ENCODE measurements at regions not wholly inside any gene's neighbourhood (a gene's known extent, or its start where the extent isn't known, plus 50 kb on each side); places are given as distances from the start of the nearest gene placed in this dataset.

- H3K4me3 ChIP-seq, result no peak overlapping the region
- no peak overlapping the region for H3K27ac ChIP-seq (ENCODE audit: low read depth)
Observed at GRCh38 chr3:34207002-34207401, 408.6 kb downstream of the PDCD6IP start.

More at GRCh38 chr3:34207002-34207401, 408.6 kb downstream of the PDCD6IP start:
- H3K4me1 Mint-ChIP-seq, result no peaks in the 10 kb centered on the region
- no peaks in the 10 kb centered on the region for H3K79me2 ChIP-seq (replicated peaks; ENCODE audit: insufficient read depth)
- no peaks in the 10 kb centered on the region for H3K9me2 ChIP-seq (ENCODE audit: insufficient read depth)
- no peaks in the 10 kb centered on the region for H3K4me1 ChIP-seq (ENCODE audit: insufficient read depth)
- no peak overlapping the region for H3K4me2 ChIP-seq
- DNase-seq (ENCODE audit: low spot score) (no peak), ATAC-seq (no peak)
- H3K27me3 ChIP-seq (ENCODE audit: insufficient read depth), result no peaks in the 10 kb centered on the region
- TF ChIP-seq, protein P1, sequence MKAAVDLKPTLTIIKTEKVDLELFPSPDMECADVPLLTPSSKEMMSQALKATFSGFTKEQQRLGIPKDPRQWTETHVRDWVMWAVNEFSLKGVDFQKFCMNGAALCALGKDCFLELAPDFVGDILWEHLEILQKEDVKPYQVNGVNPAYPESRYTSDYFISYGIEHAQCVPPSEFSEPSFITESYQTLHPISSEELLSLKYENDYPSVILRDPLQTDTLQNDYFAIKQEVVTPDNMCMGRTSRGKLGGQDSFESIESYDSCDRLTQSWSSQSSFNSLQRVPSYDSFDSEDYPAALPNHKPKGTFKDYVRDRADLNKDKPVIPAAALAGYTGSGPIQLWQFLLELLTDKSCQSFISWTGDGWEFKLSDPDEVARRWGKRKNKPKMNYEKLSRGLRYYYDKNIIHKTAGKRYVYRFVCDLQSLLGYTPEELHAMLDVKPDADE (IDR thresholded peaks at IDR 0.05), result no peak
- TF ChIP-seq ZNF331 (CRISPR knock-in tag; IDR thresholded peaks at IDR 0.05; ENCODE audit: low read depth), result no peak
- TF ChIP-seq, protein P2, sequence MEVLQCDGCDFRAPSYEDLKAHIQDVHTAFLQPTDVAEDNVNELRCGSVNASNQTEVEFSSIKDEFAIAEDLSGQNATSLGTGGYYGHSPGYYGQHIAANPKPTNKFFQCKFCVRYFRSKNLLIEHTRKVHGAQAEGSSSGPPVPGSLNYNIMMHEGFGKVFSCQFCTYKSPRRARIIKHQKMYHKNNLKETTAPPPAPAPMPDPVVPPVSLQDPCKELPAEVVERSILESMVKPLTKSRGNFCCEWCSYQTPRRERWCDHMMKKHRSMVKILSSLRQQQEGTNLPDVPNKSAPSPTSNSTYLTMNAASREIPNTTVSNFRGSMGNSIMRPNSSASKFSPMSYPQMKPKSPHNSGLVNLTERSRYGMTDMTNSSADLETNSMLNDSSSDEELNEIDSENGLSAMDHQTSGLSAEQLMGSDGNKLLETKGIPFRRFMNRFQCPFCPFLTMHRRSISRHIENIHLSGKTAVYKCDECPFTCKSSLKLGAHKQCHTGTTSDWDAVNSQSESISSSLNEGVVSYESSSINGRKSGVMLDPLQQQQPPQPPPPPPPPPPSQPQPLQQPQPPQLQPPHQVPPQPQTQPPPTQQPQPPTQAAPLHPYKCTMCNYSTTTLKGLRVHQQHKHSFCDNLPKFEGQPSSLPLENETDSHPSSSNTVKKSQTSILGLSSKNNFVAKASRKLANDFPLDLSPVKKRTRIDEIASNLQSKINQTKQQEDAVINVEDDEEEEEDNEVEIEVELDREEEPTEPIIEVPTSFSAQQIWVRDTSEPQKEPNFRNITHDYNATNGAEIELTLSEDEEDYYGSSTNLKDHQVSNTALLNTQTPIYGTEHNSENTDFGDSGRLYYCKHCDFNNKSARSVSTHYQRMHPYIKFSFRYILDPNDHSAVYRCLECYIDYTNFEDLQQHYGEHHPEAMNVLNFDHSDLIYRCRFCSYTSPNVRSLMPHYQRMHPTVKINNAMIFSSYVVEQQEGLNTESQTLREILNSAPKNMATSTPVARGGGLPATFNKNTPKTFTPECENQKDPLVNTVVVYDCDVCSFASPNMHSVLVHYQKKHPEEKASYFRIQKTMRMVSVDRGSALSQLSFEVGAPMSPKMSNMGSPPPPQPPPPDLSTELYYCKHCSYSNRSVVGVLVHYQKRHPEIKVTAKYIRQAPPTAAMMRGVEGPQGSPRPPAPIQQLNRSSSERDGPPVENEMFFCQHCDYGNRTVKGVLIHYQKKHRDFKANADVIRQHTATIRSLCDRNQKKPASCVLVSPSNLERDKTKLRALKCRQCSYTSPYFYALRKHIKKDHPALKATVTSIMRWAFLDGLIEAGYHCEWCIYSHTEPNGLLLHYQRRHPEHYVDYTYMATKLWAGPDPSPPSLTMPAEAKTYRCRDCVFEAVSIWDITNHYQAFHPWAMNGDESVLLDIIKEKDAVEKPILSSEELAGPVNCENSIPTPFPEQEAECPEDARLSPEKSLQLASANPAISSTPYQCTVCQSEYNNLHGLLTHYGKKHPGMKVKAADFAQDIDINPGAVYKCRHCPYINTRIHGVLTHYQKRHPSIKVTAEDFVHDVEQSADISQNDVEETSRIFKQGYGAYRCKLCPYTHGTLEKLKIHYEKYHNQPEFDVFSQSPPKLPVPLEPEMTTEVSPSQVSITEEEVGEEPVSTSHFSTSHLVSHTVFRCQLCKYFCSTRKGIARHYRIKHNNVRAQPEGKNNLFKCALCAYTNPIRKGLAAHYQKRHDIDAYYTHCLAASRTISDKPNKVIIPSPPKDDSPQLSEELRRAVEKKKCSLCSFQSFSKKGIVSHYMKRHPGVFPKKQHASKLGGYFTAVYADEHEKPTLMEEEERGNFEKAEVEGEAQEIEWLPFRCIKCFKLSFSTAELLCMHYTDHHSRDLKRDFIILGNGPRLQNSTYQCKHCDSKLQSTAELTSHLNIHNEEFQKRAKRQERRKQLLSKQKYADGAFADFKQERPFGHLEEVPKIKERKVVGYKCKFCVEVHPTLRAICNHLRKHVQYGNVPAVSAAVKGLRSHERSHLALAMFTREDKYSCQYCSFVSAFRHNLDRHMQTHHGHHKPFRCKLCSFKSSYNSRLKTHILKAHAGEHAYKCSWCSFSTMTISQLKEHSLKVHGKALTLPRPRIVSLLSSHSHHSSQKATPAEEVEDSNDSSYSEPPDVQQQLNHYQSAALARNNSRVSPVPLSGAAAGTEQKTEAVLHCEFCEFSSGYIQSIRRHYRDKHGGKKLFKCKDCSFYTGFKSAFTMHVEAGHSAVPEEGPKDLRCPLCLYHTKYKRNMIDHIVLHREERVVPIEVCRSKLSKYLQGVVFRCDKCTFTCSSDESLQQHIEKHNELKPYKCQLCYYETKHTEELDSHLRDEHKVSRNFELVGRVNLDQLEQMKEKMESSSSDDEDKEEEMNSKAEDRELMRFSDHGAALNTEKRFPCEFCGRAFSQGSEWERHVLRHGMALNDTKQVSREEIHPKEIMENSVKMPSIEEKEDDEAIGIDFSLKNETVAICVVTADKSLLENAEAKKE (CRISPR knock-in tag; IDR thresholded peaks at IDR 0.05), result no peak
- H3F3A ChIP-seq (replicated peaks; ENCODE audit: low read depth), result no peaks in the 10 kb centered on the region
- H3K27ac Mint-ChIP-seq, result no peak overlapping the region
- H3K36me3 Mint-ChIP-seq (ENCODE audit: low read depth), result no peaks in the 10 kb centered on the region
- H4K20me1 ChIP-seq (replicated peaks; ENCODE audit: insufficient read depth), result no peaks in the 10 kb centered on the region
- H2AFZ ChIP-seq, result no peak overlapping the region
- H3K27me3 Mint-ChIP-seq (ENCODE audit: insufficient read depth, low read depth, poor library complexity), result no peaks in the 10 kb centered on the region
- H3K4me3 Mint-ChIP-seq, result no peak overlapping the region
- no peaks in the 10 kb centered on the region for H3K9me3 Mint-ChIP-seq
- no peaks in the 10 kb centered on the region for H3K36me3 ChIP-seq (ENCODE audit: insufficient read depth)

All from GM23338 (cell line).